H9 (cell line): ENCODE measurements at regions not wholly inside any gene's neighbourhood (a gene's known extent, or its start where the extent isn't known, plus 50 kb on each side); places are given as distances from the start of the nearest gene placed in this dataset.

Experiments
- DNase-seq: peaks from one replicate; pipeline ENCODE4 v3.0.0-alpha.2; 2017
- H2AFZ ChIP-seq: one replicate; pipeline ENCODE4 v1.6.1; 2013; ENCODE audit warnings: mild to moderate bottlenecking, low read length, control low read depth, moderate library complexity
- H2AK5ac ChIP-seq: 2 replicates; pipeline ENCODE4 v1.6.1; 2013; ENCODE audit warnings: low read length, control low read depth, mixed read lengths; ENCODE audit not compliant: insufficient read length
- H2BK120ac ChIP-seq: one replicate; pipeline ENCODE4 v1.6.1; 2013; ENCODE audit warnings: low read depth, mild to moderate bottlenecking, low read length, control low read depth, inconsistent platforms; ENCODE audit not compliant: poor library complexity, severe bottlenecking
- H2BK12ac ChIP-seq: 2 replicates; pipeline ENCODE4 v1.6.1; 2013; ENCODE audit warnings: low read length, control low read depth, mixed read lengths, low read depth; ENCODE audit not compliant: insufficient read length
- H2BK15ac ChIP-seq: 2 replicates; pipeline ENCODE4 v1.6.1; 2013; ENCODE audit warnings: low read depth, low read length, control low read depth
- H2BK20ac ChIP-seq: one replicate; pipeline ENCODE4 v1.6.1; 2013; ENCODE audit warnings: low read depth, mild to moderate bottlenecking, low read length, control low read depth, inconsistent platforms; ENCODE audit not compliant: poor library complexity, severe bottlenecking
- H2BK5ac ChIP-seq: 2 replicates; pipeline ENCODE4 v1.6.1; 2013; ENCODE audit warnings: low read length, control low read depth, mixed read lengths; ENCODE audit not compliant: insufficient read length
- H3K14ac ChIP-seq: 2 replicates; pipeline ENCODE4 v1.6.1; 2013; ENCODE audit warnings: low read length, control low read depth; ENCODE audit not compliant: insufficient read depth
- H3K18ac ChIP-seq: 2 replicates; pipeline ENCODE4 v1.6.1; 2013; ENCODE audit warnings: low read depth, mild to moderate bottlenecking, mixed read lengths, low read length, control low read depth; ENCODE audit not compliant: insufficient read length
- H3K23ac ChIP-seq: 2 replicates; pipeline ENCODE4 v1.6.1; 2013; ENCODE audit warnings: low read length, control low read depth, mixed read lengths, low read depth; ENCODE audit not compliant: insufficient read length
- H3K23me2 ChIP-seq: 2 replicates; pipeline ENCODE4 v1.6.1; 2013; ENCODE audit warnings: low read depth, mild to moderate bottlenecking, mixed read lengths, low read length, control low read depth; ENCODE audit not compliant: insufficient read length, poor library complexity, severe bottlenecking
- H3K27ac ChIP-seq: 2 replicates; pipeline ENCODE4 v1.5.1; 2013; ENCODE audit warnings: low read length, control low read depth, mixed read lengths, low read depth; ENCODE audit not compliant: insufficient read length
- H3K27me3 ChIP-seq: 2 replicates; pipeline ENCODE4 v1.6.1; 2013; ENCODE audit warnings: low read length, control low read depth, inconsistent platforms; ENCODE audit not compliant: insufficient read depth
- H3K4ac ChIP-seq: 2 replicates; pipeline ENCODE4 v1.6.1; 2013; ENCODE audit warnings: low read depth, mild to moderate bottlenecking, control low read depth, inconsistent platforms, low read length, moderate library complexity
- H3K4me1 ChIP-seq: 2 replicates; pipeline ENCODE4 v1.6.1; 2013; ENCODE audit warnings: low read length, control low read depth, inconsistent platforms; ENCODE audit not compliant: insufficient read depth
- H3K4me2 ChIP-seq: 2 replicates; pipeline ENCODE4 v1.6.1; 2013; ENCODE audit warnings: low read length, control low read depth, mixed read lengths; ENCODE audit not compliant: insufficient read length, insufficient read depth
- H3K56ac ChIP-seq: 2 replicates; pipeline ENCODE4 v1.6.1; 2013; ENCODE audit warnings: low read depth, mild to moderate bottlenecking, mixed read lengths, low read length, control low read depth; ENCODE audit not compliant: insufficient read length
- H3K79me1 ChIP-seq: 2 replicates; pipeline ENCODE4 v1.6.1; 2013; ENCODE audit warnings: low read depth, mild to moderate bottlenecking, moderate library complexity, low read length, control low read depth, inconsistent platforms; ENCODE audit not compliant: insufficient read depth, poor library complexity, severe bottlenecking
- H3K79me2 ChIP-seq: 2 replicates; pipeline ENCODE4 v1.6.1; 2013; ENCODE audit warnings: low read length, control low read depth, inconsistent platforms; ENCODE audit not compliant: insufficient read depth
- H3K9ac ChIP-seq: 2 replicates; pipeline ENCODE4 v1.6.1; 2013; ENCODE audit warnings: low read length, control low read depth, mixed read lengths; ENCODE audit not compliant: insufficient read length; ENCODE audit errors: extremely low read depth
- H3K9me3 ChIP-seq: one replicate; pipeline ENCODE4 v1.6.1; 2013; ENCODE audit warnings: low read depth, low read length, inconsistent platforms; ENCODE audit not compliant: control insufficient read depth
- H3T11ph ChIP-seq: one replicate; pipeline ENCODE4 v1.6.1; 2013; ENCODE audit warnings: mild to moderate bottlenecking, low read length, control low read depth, inconsistent platforms
- H4K20me1 ChIP-seq: one replicate; pipeline ENCODE4 v1.6.1; 2013; ENCODE audit not compliant: control insufficient read depth, insufficient read length, insufficient read depth
- H4K5ac ChIP-seq: 2 replicates; pipeline ENCODE4 v1.6.1; 2013; ENCODE audit warnings: low read depth, mild to moderate bottlenecking, mixed read lengths, low read length, control low read depth; ENCODE audit not compliant: insufficient read length
- H4K8ac ChIP-seq: replicated peaks from 2 replicates; pipeline ENCODE4 v1.6.1; 2013; ENCODE audit warnings: low read length, control low read depth, mixed read lengths, low read depth; ENCODE audit not compliant: insufficient read length
- H4K91ac ChIP-seq: 2 replicates; pipeline ENCODE4 v1.6.1; 2013; ENCODE audit warnings: low read depth, mild to moderate bottlenecking, moderate library complexity, mixed read lengths, low read length, control low read depth; ENCODE audit not compliant: insufficient read length
- H3K27ac Mint-ChIP-seq, 3 experiments: 2 replicates in 2 of 3; 3 replicates in 1 of 3; pipeline ENCODE4 v1.8.0; 2020 to 2021; ENCODE audit warnings: mixed read lengths in 3 of 3, mild to moderate bottlenecking in 1 of 3, moderate library complexity in 1 of 3
- H3K27me3 Mint-ChIP-seq: 2 replicates; pipeline ENCODE4 v1.8.0; 2021; ENCODE audit warnings: low read depth, mild to moderate bottlenecking, moderate library complexity, mixed read lengths
- H3K36me3 Mint-ChIP-seq, 3 experiments: 2 replicates in 2 of 3; 3 replicates in 1 of 3; pipeline ENCODE4 v1.8.0; 2020 to 2021; ENCODE audit warnings: low read depth in 3 of 3, mixed read lengths in 3 of 3; ENCODE audit not compliant: insufficient read depth in 1 of 3
- H3K4me1 Mint-ChIP-seq, 2 experiments: 2 replicates each; pipeline ENCODE4 v1.8.0; 2020; ENCODE audit warnings: mixed read lengths in 2 of 2
- H3K4me3 Mint-ChIP-seq, 2 experiments: 2 replicates in 1 of 2; 3 replicates in 1 of 2; pipeline ENCODE4 v1.8.0; 2020 to 2021; ENCODE audit warnings: mild to moderate bottlenecking in 2 of 2, mixed read lengths in 2 of 2, moderate library complexity in 1 of 2
- H3K9me3 Mint-ChIP-seq, 2 experiments: 2 replicates in 1 of 2; 3 replicates in 1 of 2; pipeline ENCODE4 v1.8.0; 2020; ENCODE audit warnings: mild to moderate bottlenecking in 2 of 2, mixed read lengths in 2 of 2, moderate library complexity in 1 of 2
- WGBS: extraction: QIAGEN DNeasy Blood & Tissue Kit; methylation state at CpG from one replicate; pipeline ENCODE4 v1.1.7; 2013; ENCODE audit warnings: missing lambda C conversion rate, low lambda C conversion rate, mixed read lengths; ENCODE audit not compliant: insufficient read length; ENCODE audit errors: extremely low coverage; 5-methylcytosine and 5-hydroxymethylcytosine counted together
- TF ChIP-seq, protein P1 (sequence below): fragments of 200-600 bp; sonication (generic); conservative IDR thresholded peaks from 3 replicates; pipeline ENCODE4 v1.8.0; 2021; ENCODE audit warnings: antibody characterized with exemption, mild to moderate bottlenecking

DNA sequence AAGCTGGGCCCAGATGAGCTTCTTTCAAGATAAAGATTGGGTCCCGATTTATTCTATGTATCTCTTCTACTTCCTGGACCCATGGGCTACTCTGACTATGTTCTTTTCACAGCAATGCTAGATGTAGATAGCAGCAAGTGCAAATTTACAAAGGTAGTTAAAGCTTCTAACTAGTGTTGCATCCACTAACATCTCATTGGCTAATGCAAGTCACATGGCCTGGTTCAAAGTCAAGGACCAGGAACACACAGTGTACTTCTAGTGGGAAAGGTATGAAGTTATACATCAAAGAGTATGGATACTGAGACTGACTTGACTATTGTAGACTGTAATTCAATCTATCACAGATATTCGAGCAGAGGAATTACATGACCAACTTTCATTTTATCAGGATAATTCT is 588.8 kb downstream of the PLA2G4A start:
- H4K20me1 ChIP-seq: no peaks in the 10 kb centered on the region
- no peaks in the 10 kb centered on the region for H3K4me1 ChIP-seq
- no CpG with 5 or more reads among the region's 2 CpGs for WGBS
- peaks cover 18 to 21% of the 10 kb centered on the region in 2 experiments for H3K4me1 Mint-ChIP-seq
- no peaks in the 10 kb centered on the region; the same call in 1 of the 2 replicates for H3K27me3 Mint-ChIP-seq
- no peak overlapping the region for H3K9ac ChIP-seq
- H3K14ac ChIP-seq: no peak overlapping the region
- H4K8ac ChIP-seq: no peak overlapping the region
- H3T11ph ChIP-seq: no peak overlapping the region
- H2BK5ac ChIP-seq: no peak overlapping the region
- DNase-seq: no peak
- H3K9me3 Mint-ChIP-seq: no peaks in the 10 kb centered on the region
- H4K91ac ChIP-seq: no peak overlapping the region
- no peak overlapping the region for H3K4me3 Mint-ChIP-seq
- no peaks in the 10 kb centered on the region for H3K9me3 ChIP-seq
- H2BK20ac ChIP-seq: no peak overlapping the region
- H3K79me2 ChIP-seq: no peaks in the 10 kb centered on the region
- no peaks in the 10 kb centered on the region for H3K79me1 ChIP-seq
- H3K36me3 Mint-ChIP-seq: no peaks in the 10 kb centered on the region
- no peak overlapping the region for H3K23ac ChIP-seq
- no peak overlapping the region for H3K27ac Mint-ChIP-seq
- H2AFZ ChIP-seq: no peak overlapping the region
- no peak overlapping the region for H3K56ac ChIP-seq
- H2AK5ac ChIP-seq: no peak overlapping the region
- H2BK12ac ChIP-seq: no peak overlapping the region
- H3K27me3 ChIP-seq: no peaks in the 10 kb centered on the region
- no peak overlapping the region for H2BK15ac ChIP-seq
- no peak overlapping the region for H3K4ac ChIP-seq
- TF ChIP-seq, protein P1, sequence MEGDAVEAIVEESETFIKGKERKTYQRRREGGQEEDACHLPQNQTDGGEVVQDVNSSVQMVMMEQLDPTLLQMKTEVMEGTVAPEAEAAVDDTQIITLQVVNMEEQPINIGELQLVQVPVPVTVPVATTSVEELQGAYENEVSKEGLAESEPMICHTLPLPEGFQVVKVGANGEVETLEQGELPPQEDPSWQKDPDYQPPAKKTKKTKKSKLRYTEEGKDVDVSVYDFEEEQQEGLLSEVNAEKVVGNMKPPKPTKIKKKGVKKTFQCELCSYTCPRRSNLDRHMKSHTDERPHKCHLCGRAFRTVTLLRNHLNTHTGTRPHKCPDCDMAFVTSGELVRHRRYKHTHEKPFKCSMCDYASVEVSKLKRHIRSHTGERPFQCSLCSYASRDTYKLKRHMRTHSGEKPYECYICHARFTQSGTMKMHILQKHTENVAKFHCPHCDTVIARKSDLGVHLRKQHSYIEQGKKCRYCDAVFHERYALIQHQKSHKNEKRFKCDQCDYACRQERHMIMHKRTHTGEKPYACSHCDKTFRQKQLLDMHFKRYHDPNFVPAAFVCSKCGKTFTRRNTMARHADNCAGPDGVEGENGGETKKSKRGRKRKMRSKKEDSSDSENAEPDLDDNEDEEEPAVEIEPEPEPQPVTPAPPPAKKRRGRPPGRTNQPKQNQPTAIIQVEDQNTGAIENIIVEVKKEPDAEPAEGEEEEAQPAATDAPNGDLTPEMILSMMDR: no peak
- no peak overlapping the region for H4K5ac ChIP-seq
- no peak overlapping the region for H2BK120ac ChIP-seq
- H3K18ac ChIP-seq: no peak overlapping the region
- no peak overlapping the region for H3K4me2 ChIP-seq
- H3K23me2 ChIP-seq: no peaks in the 10 kb centered on the region
- no peak overlapping the region for H3K27ac ChIP-seq
